HG03103 (cell line): ENCODE measurements at regions not wholly inside any gene's neighbourhood (a gene's known extent, or its start where the extent isn't known, plus 50 kb on each side); places are given as distances from the start of the nearest gene placed in this dataset.

Experiments
- ATAC-seq: cut with Tn5 transposase; IDR thresholded peaks from one replicate; pipeline ENCODE4 v1.9.1; 2021; ENCODE audit warnings: low read depth; ENCODE audit not compliant: unreplicated experiment

GRCh38 chr7:115719963-115720362 lies 310.6 kb downstream of the TFEC start:
- ATAC-seq, result no peak

- no peak for ATAC-seq
Measured at GRCh38 chr7:115709664-115710063, 320.9 kb downstream of the TFEC start.

- ATAC-seq, result no peak
Measured at GRCh38 chr7:115708013-115708341, 322.6 kb downstream of the TFEC start.

DNA sequence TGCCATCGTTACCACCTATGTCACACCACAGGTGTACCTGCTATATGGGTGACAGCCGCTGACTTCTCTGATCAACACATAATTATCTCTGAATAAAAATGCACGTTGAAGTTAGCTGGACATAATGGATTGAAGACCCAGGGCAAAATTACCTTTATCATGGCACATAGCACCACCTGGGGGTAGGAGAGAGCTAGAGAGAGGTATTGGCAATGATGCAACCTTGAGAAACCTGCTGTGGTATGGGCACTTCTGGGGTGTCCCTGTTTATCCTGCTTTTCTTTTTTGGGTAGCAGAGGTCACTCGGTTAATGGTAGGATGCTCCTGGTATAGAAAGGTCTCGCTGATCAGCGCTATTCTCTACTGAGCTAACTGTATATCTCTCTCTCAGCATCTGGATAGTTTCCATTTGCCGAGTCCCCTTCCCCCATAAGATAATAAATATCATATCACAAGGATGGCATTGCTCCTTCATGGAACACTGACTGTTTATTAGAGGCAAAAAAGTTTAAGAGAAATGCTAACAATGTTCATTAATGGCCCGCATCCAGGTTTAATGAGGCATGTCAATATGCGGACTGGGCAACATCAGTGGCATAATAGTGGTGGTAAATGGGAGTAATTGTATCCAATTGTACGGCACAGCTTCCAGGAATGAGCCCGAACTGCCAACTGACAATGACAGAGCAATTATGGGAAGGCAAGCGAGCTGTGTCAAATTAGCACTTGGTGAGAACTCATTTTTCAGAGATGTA lies 323.1 kb downstream of the TFEC start:
- ATAC-seq, result no peak

DNA sequence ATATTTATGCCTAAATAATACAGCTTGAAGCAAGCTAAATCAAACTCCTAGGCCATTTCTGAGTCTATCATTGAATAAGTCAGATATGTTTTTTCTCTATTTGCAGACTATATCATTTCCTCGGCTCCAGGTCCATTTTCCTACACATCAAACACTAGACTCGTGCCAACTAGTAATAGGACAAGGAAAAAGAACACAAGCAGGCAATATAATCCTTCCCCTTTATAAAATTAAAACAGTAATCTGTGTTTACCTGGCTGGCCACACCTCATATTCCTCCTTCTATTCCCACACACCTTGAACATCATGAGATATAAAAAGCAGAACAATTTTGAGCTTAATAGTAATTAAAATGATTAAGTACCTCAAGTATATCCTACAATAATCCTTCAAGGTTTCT lies 325.7 kb downstream of the TFEC start:
- ATAC-seq, result no peak

DNA sequence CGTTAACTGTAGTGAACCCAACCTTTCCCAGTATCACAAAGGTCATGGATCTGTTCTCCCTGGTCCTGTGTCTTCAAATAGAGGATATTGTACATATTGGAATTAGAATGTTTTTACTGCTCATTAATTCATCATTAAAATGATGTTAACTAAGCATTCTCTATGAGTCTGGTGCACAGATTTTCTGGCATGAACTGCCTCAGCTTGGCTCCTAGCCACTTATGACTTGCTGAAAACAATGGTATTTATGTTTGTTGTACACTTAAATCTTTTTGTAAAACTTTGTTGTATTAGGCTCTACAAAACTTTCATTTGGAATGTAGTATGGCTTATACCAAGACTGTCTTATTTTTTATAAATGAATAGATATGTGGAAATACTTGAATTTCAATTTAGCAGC lies 329.4 kb downstream of the TFEC start:
- ATAC-seq, result no peak

GRCh38 chr7:115694424-115694823 lies 336.1 kb downstream of the TFEC start:
- no peak for ATAC-seq

DNA sequence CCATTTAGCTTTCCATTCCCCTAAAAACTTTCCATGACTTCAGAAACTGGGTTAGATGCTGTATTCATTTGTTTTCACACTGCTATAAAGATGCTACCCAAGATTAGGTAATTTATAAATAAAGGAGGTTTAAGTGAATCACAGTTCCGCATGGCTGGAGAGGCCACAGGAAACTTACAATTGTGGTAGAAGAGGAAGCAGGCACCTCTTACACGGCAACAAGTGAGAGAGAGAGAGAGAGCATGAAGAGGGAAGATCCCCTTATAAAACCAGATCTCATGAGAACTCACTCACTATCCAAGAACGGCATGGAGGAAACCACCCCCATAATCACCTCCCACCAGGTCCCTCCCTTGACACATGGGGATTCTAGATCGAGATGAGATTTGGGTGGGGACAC lies 336.8 kb downstream of the TFEC start:
- ATAC-seq, result peak; percentile 62

DNA sequence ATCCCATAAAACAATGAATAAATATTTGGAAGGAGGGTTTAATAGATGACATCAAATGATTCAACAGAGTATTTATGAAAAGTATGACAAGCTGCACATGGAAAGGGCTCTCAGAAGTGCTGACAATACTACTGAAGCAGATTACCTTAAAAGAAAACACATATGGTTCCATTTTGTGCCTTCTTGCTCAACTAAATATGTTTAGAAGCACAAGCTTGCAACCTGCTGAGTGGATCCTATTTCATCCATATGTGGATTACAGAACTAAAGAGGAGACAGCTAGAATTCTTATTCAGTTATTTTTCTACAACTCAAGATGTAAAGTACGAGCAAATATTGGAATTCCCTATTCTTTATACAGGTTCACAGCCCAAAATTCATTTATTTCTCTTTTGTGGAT lies 340.6 kb downstream of the TFEC start:
- ATAC-seq, result no peak

DNA sequence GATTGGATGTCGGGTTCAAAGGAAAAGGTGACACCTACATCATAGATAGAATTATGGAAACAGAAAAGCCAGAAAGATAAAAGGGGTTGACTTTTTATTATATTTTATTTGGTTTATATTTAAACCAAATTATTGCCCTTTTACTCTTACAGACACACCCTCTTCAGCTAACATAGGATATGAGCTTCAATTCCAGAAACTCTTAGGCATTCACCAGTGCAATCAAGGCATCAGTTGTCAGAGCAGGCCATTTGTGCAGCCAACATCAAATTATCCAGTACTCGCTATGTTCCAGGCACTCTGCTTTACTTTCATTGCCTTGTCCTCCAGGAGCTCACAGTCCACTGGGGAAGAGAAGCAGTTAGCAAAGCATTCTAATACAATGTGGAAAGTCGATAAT lies 347.5 kb downstream of the TFEC start:
- ATAC-seq, result no peak

GRCh38 chr7:115682507-115682906 lies 348.1 kb downstream of the TFEC start:
- no peak for ATAC-seq

- no peak for ATAC-seq
Measured at GRCh38 chr7:115680921-115681320, 349.6 kb downstream of the TFEC start.

DNA sequence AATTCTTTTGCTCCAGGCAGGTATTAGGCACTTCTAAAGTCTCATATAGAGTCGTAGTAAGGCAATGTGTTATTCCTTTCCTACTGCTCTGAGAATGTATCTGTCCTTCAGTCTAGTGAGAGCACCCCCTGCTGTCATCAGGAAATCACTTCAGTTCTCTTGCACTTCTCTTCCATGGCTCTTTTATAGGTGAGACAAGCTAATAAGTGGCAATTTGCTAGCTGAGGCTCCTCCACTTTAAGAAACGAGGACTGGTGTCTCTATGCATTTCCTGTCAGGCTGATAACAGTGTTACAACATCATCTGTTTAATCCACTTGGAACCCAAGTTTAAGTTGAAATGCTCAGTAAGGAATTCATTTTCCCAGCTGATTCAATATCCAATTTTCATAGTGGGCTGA lies 350.6 kb downstream of the TFEC start:
- ATAC-seq, result peak; percentile 57

- ATAC-seq, result no peak
Measured at GRCh38 chr7:115679423-115679822, 351.1 kb downstream of the TFEC start.

GRCh38 chr7:115678086-115678982 lies 352.2 kb downstream of the TFEC start:
- no peak for ATAC-seq

- no peak for ATAC-seq
Measured at GRCh38 chr7:115676707-115677106, 353.9 kb downstream of the TFEC start.

- no peak for ATAC-seq
Measured at GRCh38 chr7:115676080-115676479, 354.5 kb downstream of the TFEC start.

- ATAC-seq, result no peak
Measured at GRCh38 chr7:115674467-115675024, 356.0 kb downstream of the TFEC start.

DNA sequence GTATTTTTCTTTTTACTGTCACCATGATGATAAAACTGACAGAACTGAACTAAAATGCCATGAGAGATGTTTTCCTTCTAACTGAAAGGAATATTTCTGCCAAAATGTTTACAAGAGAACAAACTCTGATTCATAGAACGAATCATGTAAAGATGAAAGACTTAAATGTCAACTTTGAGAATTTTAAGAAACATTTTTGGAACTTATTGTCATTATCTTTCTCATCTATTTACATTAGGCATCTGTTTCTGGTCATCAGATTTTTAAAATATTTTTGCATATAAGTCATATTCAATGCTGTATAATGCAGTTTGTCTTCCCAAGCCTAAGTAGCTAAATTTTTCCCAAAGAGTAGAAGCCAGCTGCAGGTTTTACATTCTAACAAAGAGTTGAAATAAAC lies 358.5 kb downstream of the TFEC start:
- ATAC-seq, result no peak

DNA sequence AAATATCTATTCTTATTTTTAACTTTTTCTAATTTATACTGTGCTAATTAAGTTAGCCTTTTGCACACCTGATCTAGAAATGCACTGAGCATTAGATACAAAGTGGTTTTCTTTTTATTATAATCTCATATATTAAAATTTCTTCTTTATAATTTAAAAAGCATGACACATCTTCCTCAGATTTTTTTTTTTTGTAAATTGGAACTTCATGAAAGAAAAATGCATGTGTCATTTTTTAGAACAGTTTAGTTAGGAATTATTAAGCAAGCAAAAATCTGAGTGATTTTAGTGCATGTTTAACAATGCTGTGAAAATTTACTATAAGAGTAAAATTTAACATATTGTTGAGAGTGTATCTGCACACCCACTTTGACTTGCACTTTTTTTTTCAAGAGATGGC lies 367.9 kb downstream of the TFEC start:
- ATAC-seq, result no peak

DNA sequence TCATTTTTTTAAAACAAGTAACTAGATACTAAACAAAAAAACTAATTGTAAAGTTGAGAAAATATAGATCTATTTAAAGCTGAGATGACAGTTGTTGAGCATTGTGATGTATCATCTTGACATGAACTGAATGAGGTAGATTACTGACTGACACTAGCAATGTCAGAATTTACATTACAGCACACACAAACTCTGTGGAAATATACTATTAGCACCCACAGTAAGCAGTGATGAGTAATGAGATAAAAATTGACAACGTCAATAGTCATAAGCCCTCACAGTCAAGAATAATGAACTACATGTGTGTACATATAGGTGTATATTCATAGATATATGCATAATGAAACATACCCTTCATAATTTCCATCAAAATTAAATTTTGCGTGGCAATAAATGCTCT lies 368.4 kb downstream of the TFEC start:
- ATAC-seq, result no peak

- ATAC-seq, result no peak
Measured at GRCh38 chr7:115658223-115658622, 372.3 kb downstream of the TFEC start.
